ENCODE measurements at regions not wholly inside any gene's neighbourhood (a gene's known extent, or its start where the extent isn't known, plus 50 kb on each side); places are given as distances from the start of the nearest gene placed in this dataset.

DNA sequence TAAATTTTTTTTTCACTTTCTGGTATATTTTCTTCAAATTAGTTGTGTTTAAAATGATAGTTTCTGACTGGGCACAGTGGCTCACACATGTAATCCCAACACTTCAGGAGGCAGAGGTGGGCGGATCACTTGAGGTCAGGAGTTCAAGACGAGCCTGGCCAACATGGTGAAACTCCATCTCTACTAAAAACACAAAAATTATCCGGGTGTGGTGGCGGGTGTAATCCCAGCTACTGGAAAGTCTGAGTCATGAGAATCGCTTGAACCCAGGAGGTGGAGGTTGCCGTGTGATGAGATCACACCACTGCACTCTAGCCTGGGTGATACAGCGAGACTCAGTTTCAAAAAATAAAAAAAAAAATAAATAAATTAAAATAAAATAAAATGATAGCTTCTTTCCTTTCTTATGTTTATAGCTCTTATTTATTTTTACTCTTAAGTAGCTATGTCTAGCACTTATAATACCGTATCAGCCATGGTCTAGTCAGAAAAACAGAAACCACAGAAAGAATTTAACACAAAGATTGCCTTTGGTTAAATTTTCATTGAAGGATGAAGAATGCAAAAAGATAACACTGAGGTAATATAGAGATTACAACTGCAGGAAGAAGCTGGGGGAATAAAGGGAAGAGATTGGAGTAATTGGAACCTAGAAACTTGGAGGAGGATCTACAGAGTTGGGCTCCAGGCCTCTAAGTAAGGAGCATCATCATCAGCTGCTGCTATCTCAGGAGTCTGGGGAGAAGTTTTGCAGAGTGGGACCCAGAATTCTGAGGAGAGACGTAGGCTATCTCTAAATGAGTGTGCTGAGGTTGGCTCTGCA is 54.7 kb upstream of the MBOAT2 start:
- TF ChIP-seq CTCF (IDR thresholded peaks at IDR 0.05; ENCODE audit: extremely low read depth in 1 of 2, insufficient read depth in 1 of 2, low read depth in 1 of 2, low read length in 2 of 2): no peak
- TF ChIP-seq EZH2 (IDR thresholded peaks at IDR 0.05; ENCODE audit: borderline replicate concordance, low read depth, low read length, severe bottlenecking): no peak
- no peak for TF ChIP-seq GATA2 (IDR thresholded peaks at IDR 0.05; ENCODE audit: insufficient read depth, insufficient read length, low read depth, low read length)
- no peak for TF ChIP-seq POLR2A (IDR thresholded peaks at IDR 0.05; ENCODE audit: low read depth, low read length)
- TF ChIP-seq MAX (IDR thresholded peaks at IDR 0.05; ENCODE audit: insufficient read depth, insufficient read length): no peak
